Neuronal stem cell (in vitro differentiated cells): ENCODE measurements at regions not wholly inside any gene's neighbourhood (a gene's known extent, or its start where the extent isn't known, plus 50 kb on each side); places are given as distances from the start of the nearest gene placed in this dataset.

Experiments
- DNase-seq: peaks from one replicate; pipeline ENCODE4 v3.0.0-alpha.2; 2013; ENCODE audit warnings: low spot score
- H2AFZ ChIP-seq: one replicate; pipeline ENCODE4 v1.6.1; 2013; ENCODE audit warnings: mild to moderate bottlenecking, low read length, inconsistent platforms
- H2AK5ac ChIP-seq: 2 replicates; pipeline ENCODE4 v1.6.1; 2013; ENCODE audit warnings: low read depth, mild to moderate bottlenecking, inconsistent platforms, low read length, moderate library complexity, mixed read lengths
- H2BK120ac ChIP-seq: 2 replicates; pipeline ENCODE4 v1.6.1; 2013; ENCODE audit warnings: low read depth, mild to moderate bottlenecking, inconsistent platforms, low read length, moderate library complexity, mixed read lengths
- H2BK12ac ChIP-seq: one replicate; pipeline ENCODE4 v1.6.1; 2013; ENCODE audit warnings: low read length, inconsistent platforms
- H2BK15ac ChIP-seq: 2 replicates; pipeline ENCODE4 v1.6.1; 2013; ENCODE audit warnings: mild to moderate bottlenecking, low read length, inconsistent platforms, mixed read lengths
- H2BK5ac ChIP-seq: one replicate; pipeline ENCODE4 v1.6.1; 2013; ENCODE audit warnings: inconsistent platforms, mild to moderate bottlenecking, low read length, moderate library complexity
- H3K14ac ChIP-seq: one replicate; pipeline ENCODE4 v1.6.1; 2013; ENCODE audit warnings: low read length, inconsistent platforms
- H3K18ac ChIP-seq: 2 replicates; pipeline ENCODE4 v1.6.1; 2013; ENCODE audit warnings: low read length, inconsistent platforms
- H3K23ac ChIP-seq: 2 replicates; pipeline ENCODE4 v1.6.1; 2013; ENCODE audit warnings: low read depth, mild to moderate bottlenecking, mixed read lengths, low read length, inconsistent platforms; ENCODE audit not compliant: poor library complexity
- H3K27ac ChIP-seq: replicated peaks from 3 replicates; pipeline ENCODE4 v1.5.1; 2013; ENCODE audit warnings: low read length, inconsistent platforms
- H3K27me3 ChIP-seq, 3 experiments: 2 replicates each; pipeline ENCODE4 v1.6.1; 2013; ENCODE audit warnings: low read length in 3 of 3, mild to moderate bottlenecking in 2 of 3, inconsistent platforms in 1 of 3, low read depth in 1 of 3, mixed read lengths in 1 of 3, moderate library complexity in 1 of 3; ENCODE audit not compliant: control insufficient read depth in 3 of 3, insufficient read depth in 3 of 3
- H3K36me3 ChIP-seq, 2 donors: replicated peaks in 1 of 2; 2 replicates each; pipeline ENCODE4 v1.6.1; 2013; ENCODE audit warnings: low read length in 2 of 2; ENCODE audit not compliant: control insufficient read depth in 2 of 2, insufficient read depth in 2 of 2
- H3K4ac ChIP-seq: 2 replicates; pipeline ENCODE4 v1.6.1; 2013; ENCODE audit warnings: inconsistent platforms, mild to moderate bottlenecking, low read length, moderate library complexity
- H3K4me1 ChIP-seq, 2 donors: 1 replicate in 1 of 2; 2 replicates in 1 of 2; pipeline ENCODE4 v1.6.1; 2013; ENCODE audit warnings: low read length in 2 of 2, low read depth in 1 of 2; ENCODE audit not compliant: control insufficient read depth in 2 of 2, insufficient read depth in 1 of 2
- H3K4me2 ChIP-seq: one replicate; pipeline ENCODE4 v1.6.1; 2013; ENCODE audit warnings: mild to moderate bottlenecking, low read length, inconsistent platforms; ENCODE audit not compliant: insufficient read depth, poor library complexity, severe bottlenecking
- H3K4me3 ChIP-seq, 2 donors: 2 replicates each; pipeline ENCODE4 v1.5.1; 2013; ENCODE audit warnings: low read length in 2 of 2, mild to moderate bottlenecking in 2 of 2, inconsistent platforms in 1 of 2, moderate library complexity in 1 of 2
- H3K79me1 ChIP-seq: one replicate; pipeline ENCODE4 v1.6.1; 2013; ENCODE audit warnings: low read depth, mild to moderate bottlenecking, inconsistent platforms, low read length, moderate library complexity
- H3K9ac ChIP-seq: one replicate; pipeline ENCODE4 v1.6.1; 2013; ENCODE audit warnings: mild to moderate bottlenecking, low read depth, low read length, inconsistent platforms; ENCODE audit not compliant: poor library complexity
- H3K9me3 ChIP-seq, 2 donors: replicated peaks in 1 of 2; 2 replicates each; pipeline versions ENCODE3 to v1.6.1; 2013; ENCODE audit warnings: low read length in 2 of 2, mild to moderate bottlenecking in 2 of 2, inconsistent platforms in 1 of 2, low read depth in 1 of 2, mixed read lengths in 1 of 2, moderate library complexity in 1 of 2; ENCODE audit not compliant: control insufficient read depth in 2 of 2, insufficient read depth in 1 of 2
- H4K8ac ChIP-seq: one replicate; pipeline ENCODE4 v1.6.1; 2013; ENCODE audit warnings: low read depth, mild to moderate bottlenecking, inconsistent platforms, low read length, moderate library complexity
- H4K91ac ChIP-seq: one replicate; pipeline ENCODE4 v1.6.1; 2013; ENCODE audit warnings: low read length, low read depth, mild to moderate bottlenecking, inconsistent platforms; ENCODE audit not compliant: poor library complexity
- WGBS, 2 donors: extraction: QIAGEN DNeasy Blood & Tissue Kit; methylation state at CpG; one replicate each; pipeline ENCODE4 v1.1.7; 2013; ENCODE audit warnings: missing lambda C conversion rate in 2 of 2, mixed read lengths in 1 of 2; ENCODE audit not compliant: insufficient read length in 2 of 2, insufficient replicate concordance in 1 of 2; ENCODE audit errors: extremely low coverage in 2 of 2; 5-methylcytosine and 5-hydroxymethylcytosine counted together

DNA sequence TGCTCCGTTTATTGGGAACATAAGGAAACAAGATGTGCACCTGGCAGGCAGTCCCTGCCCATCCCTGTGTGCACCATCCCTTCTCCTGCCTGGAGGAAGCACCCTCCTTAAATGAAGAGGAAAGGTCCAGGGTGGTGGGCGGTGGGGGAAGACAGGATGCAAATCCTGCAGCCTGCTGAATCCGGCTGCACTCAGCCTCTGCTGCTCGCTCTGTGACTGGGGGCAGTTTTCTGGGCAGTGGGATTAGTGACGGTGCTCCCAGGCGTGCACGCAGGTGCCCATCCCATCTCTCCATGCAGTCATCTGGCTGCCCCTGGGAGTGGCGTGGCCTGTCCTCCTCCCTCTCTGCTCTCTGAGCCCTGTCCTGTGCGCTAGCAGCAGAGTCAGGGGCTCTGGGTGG is 371.3 kb upstream of the MYT1L start:
- H3K9me3 ChIP-seq = no peaks in the 10 kb centered on the region
- no peak overlapping the region for H3K23ac ChIP-seq
- H2BK5ac ChIP-seq = no peak overlapping the region
- peaks cover 0 to 5% (median 0%) of the 10 kb centered on the region in 3 experiments for H3K27me3 ChIP-seq
- H2AFZ ChIP-seq = no peak overlapping the region
- H3K4ac ChIP-seq = no peak overlapping the region
- H4K8ac ChIP-seq = no peak overlapping the region
- H3K4me1 ChIP-seq = peaks cover 10 to 23% of the 10 kb centered on the region in 2 donors
- peak overlapping the region; percentile 60 for H3K18ac ChIP-seq
- DNase-seq = no peak
- no peak overlapping the region for H2BK15ac ChIP-seq
- no peak overlapping the region for H3K4me2 ChIP-seq
- no CpG with 5 or more reads among the region's 9 CpGs for WGBS, 2 donors
- H3K79me1 ChIP-seq = no peaks in the 10 kb centered on the region
- no peak overlapping the region for H2BK120ac ChIP-seq
- H3K4me3 ChIP-seq = no peak overlapping the region
- H3K9ac ChIP-seq = peak overlapping the region; percentile 2
- H3K14ac ChIP-seq = no peak overlapping the region
- H2AK5ac ChIP-seq = no peak overlapping the region
- H3K36me3 ChIP-seq = no peaks in the 10 kb centered on the region
- no peak overlapping the region for H2BK12ac ChIP-seq
- no peak overlapping the region for H3K27ac ChIP-seq
- H4K91ac ChIP-seq = no peak overlapping the region

DNA sequence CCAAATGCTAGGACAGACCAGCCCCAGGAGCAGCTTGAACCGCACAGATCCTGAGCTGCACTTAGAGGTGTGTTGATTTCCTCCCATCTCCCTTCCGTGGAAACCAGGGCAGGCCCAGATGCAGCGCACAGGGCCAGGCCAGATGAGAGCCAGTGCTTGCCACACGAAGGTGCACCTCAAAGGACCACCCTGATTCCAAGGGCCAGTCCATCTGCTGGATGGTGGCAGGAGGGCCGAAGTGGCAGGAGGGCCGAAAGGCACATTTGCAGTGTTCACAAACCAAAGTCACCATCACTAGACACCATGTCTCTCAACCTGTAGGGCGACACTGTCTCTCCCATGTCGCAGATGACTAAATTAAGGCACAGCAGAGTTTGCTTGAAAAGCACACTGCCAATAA is 370.7 kb upstream of the MYT1L start:
- WGBS, 2 donors = no CpG with 5 or more reads among the region's 8 CpGs
- Histone ChIP-seq H3K27me3 (peaks cover 0 to 5% (median 0%) of the 10 kb centered on the region in 3 experiments), H4K91ac (no peak overlapping the region), H3K23ac (peak overlapping the region; percentile 70), H2AFZ (no peak overlapping the region), H3K4me3 (no peak overlapping the region), H3K9me3 (no peaks in the 10 kb centered on the region), H3K14ac (no peak overlapping the region), H2BK15ac (no peak overlapping the region), H3K36me3 (no peaks in the 10 kb centered on the region), H3K18ac (peak overlapping the region; percentile 35), H3K27ac (no peak overlapping the region), H3K79me1 (no peaks in the 10 kb centered on the region), H2BK12ac (no peak overlapping the region), H2BK5ac (no peak overlapping the region), H2BK120ac (no peak overlapping the region), H3K9ac (no peak overlapping the region), H3K4me2 (no peak overlapping the region), H2AK5ac (no peak overlapping the region), H3K4me1 (peaks cover 10 to 17% of the 10 kb centered on the region in 2 donors), H3K4ac (no peak overlapping the region), H4K8ac (no peak overlapping the region)
- DNase-seq = no peak

DNA sequence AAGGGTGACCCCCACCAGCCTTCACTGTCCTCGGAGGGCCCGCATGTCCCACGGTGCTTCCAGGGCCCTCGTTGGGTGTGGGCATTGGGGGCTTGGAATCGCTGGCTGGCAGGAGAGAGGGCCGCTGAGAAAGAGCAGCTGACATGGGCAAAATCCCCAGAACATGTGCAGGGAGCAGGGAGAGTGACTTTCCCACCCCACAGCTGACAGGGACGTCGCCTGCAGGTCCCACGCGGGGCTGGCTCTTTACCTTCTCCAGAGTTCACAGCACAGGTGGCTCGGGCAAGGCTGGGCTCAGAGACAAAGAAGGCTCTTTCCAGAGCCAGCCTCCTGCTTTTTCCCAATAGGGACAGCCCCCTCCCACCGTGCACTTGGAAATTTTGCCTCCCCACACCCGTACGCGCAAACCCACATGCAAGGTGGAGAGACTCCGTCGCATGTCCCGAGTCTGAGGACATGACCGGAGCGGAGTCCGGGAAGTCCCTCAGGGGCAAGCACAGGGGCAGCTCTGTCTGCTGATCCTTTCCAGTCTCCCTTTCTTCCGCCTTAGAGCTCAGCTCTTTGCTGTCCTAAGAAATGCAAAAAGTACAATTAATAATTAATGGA is 370.2 kb upstream of the MYT1L start:
- no peak overlapping the region for H4K8ac ChIP-seq
- peak overlapping the region; percentile 73 for H2BK15ac ChIP-seq
- peaks cover 10 to 13% of the 10 kb centered on the region in 2 donors for H3K4me1 ChIP-seq
- no peak overlapping the region for H2AFZ ChIP-seq
- no peak overlapping the region for H2BK5ac ChIP-seq
- DNase-seq = no peak
- no peaks in the 10 kb centered on the region for H3K36me3 ChIP-seq
- no peak overlapping the region for H2BK12ac ChIP-seq
- no CpG with 5 or more reads among the region's 22 CpGs for WGBS, 2 donors
- H3K4ac ChIP-seq = no peak overlapping the region
- no peak overlapping the region for H3K23ac ChIP-seq
- H3K79me1 ChIP-seq = no peaks in the 10 kb centered on the region
- H3K18ac ChIP-seq = peak overlapping the region; percentile 57
- H3K27me3 ChIP-seq = peaks cover 0 to 5% (median 0%) of the 10 kb centered on the region in 3 experiments
- no peak overlapping the region for H3K4me2 ChIP-seq
- no peak overlapping the region for H3K4me3 ChIP-seq
- no peak overlapping the region for H2BK120ac ChIP-seq
- no peaks in the 10 kb centered on the region for H3K9me3 ChIP-seq
- no peak overlapping the region for H4K91ac ChIP-seq
- H3K14ac ChIP-seq = peak overlapping the region; percentile 42
- no peak overlapping the region for H3K27ac ChIP-seq
- H3K9ac ChIP-seq = no peak overlapping the region
- H2AK5ac ChIP-seq = peak overlapping the region; percentile 72

DNA sequence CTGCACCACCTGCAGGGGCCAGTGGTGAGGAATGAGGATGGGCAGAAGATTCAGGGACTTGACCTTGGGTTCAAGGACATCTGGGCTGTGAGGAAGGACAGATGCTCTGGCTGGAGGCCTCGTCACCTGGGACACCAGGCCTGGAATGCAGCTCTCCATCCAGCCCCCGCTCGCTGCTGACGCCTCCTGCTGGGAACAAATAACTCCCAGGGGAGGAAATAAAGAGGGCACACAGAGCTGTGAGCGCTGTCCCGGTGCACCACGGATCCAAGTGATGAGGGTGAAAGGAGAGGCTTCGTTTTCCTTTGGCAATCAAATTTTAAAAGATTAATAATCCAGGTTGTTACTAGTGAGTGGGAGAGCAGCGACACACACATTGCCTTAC is 368.0 kb upstream of the MYT1L start:
- H3K27me3 ChIP-seq = peaks cover 0 to 7% (median 0%) of the 10 kb centered on the region in 3 experiments
- H3K79me1 ChIP-seq = no peaks in the 10 kb centered on the region
- H3K36me3 ChIP-seq = no peaks in the 10 kb centered on the region
- peaks cover 10 to 14% of the 10 kb centered on the region in 2 donors for H3K4me1 ChIP-seq
- H3K4me2 ChIP-seq = no peak overlapping the region
- H2BK15ac ChIP-seq = no peak overlapping the region
- H2BK120ac ChIP-seq = no peak overlapping the region
- no peak overlapping the region for H4K91ac ChIP-seq
- no peak overlapping the region for H3K23ac ChIP-seq
- no peak overlapping the region for H2AFZ ChIP-seq
- H3K4me3 ChIP-seq = no peak overlapping the region
- H2BK5ac ChIP-seq = no peak overlapping the region
- no peak overlapping the region for H3K14ac ChIP-seq
- H2BK12ac ChIP-seq = no peak overlapping the region
- no peak overlapping the region for H2AK5ac ChIP-seq
- no peak overlapping the region for H3K9ac ChIP-seq
- H3K9me3 ChIP-seq = no peaks in the 10 kb centered on the region
- no peak for DNase-seq
- H3K18ac ChIP-seq = no peak overlapping the region
- no peak overlapping the region for H4K8ac ChIP-seq
- no peak overlapping the region for H3K27ac ChIP-seq
- no CpG with 5 or more reads among the region's 9 CpGs for WGBS, 2 donors
- H3K4ac ChIP-seq = no peak overlapping the region
